HG03354 (cell line): ENCODE measurements at regions not wholly inside any gene's neighbourhood (a gene's known extent, or its start where the extent isn't known, plus 50 kb on each side); places are given as distances from the start of the nearest gene placed in this dataset.
"Not testable (repeated sequence)": the region's sequence is repeated elsewhere in the genome, so short reads cannot be mapped to it uniquely, and the experiment has no call there.

Experiments
- ATAC-seq: cut with Tn5 transposase; IDR thresholded peaks from one replicate; pipeline ENCODE4 v1.9.1; 2021; ENCODE audit warnings: mild to moderate bottlenecking; ENCODE audit not compliant: unreplicated experiment, poor library complexity, severe bottlenecking

DNA sequence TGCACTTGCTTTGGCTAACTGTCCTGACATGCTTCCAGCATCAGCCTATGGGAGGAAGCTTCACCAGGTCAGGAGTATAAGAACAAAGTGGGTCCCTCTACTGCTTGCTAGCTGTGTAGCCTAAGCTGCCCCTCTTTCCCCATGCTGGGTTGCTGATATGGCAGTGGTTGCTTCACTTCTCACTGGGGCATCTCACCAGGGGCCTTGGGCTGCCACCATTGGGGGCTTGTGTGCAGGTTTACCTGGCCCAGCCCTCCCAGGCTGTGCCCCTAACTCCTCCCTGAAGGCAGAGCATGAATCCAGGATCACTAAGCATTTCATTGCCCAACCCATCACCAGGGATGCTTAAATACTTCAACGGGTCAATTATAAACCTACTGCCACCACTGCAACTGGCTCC, 817.1 kb upstream of the TMEFF2 start:
- no peak for ATAC-seq

DNA sequence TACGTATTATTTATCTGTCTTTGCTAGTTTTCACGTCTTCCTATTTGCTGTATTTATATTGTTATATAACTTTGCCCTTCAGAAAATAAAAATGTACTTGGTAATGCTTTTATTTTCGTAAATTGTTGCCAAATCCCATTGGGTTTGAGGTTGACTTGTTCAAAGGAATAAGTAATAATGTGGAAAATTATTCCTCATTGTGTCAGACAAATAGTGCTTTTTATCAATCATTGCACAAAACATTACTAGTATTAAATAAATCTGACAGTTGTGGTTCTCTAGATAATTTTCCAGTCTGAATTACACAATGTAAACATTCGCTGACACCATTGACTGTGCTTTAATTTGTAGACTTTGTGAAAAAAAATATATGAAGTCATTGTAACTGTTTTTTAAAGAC, 798.3 kb upstream of the TMEFF2 start:
- ATAC-seq, result no peak

DNA sequence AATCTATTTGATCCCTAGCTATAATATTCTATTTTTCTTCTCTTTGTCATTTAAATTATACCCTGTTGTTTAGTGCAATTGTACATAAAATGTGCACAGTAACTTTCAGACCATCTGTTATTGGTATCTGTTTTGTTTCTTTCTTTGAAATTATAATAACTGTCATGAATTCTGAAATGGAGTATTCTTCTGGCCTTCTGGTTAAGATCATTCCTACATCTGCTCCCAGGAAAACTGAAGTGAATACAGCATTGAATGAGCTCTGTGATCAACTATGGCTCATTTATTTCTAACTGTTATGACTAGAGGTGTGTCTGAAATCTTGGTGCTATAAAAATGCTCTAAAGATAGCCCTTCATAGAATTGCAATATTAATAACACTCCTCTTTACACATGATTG, 788.4 kb upstream of the TMEFF2 start:
- ATAC-seq, result no peak

DNA sequence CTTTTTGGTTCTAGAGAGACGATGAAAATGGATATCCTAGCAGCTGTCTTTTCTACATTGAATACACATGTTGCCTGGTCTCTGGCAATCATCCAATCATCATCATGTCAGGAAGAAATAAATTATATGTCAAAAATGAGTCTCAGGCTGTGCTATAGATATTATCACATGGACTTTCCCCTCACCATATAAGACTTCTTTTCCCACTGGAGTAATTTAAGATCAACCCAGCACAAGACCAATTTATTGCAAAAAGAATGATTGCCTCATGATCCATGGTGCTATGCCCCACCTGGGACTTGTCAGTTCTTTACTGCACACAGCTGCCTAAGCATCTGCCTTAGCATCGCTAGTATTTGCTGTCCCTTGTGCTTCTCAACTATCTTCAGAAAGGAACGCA, 783.7 kb upstream of the TMEFF2 start:
- no peak for ATAC-seq

DNA sequence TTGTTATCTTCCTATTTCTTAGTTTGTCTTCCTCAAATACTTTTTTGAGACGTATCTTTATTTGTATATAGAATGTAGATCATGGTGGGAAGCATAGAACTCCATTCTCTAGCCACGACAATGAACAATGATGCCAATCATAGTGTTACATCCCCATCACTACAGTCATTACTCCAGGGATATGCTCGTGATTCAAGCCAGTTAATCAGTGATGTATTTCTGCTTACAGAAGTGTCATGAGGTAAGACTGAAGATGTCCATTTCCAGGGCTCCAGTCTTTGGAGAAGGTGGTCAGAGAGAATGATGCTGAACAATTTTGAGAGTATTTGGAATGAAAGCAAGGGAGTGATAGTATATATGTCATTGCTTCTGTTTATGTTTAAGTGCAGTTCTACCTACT, 777.2 kb upstream of the TMEFF2 start:
- no peak for ATAC-seq

DNA sequence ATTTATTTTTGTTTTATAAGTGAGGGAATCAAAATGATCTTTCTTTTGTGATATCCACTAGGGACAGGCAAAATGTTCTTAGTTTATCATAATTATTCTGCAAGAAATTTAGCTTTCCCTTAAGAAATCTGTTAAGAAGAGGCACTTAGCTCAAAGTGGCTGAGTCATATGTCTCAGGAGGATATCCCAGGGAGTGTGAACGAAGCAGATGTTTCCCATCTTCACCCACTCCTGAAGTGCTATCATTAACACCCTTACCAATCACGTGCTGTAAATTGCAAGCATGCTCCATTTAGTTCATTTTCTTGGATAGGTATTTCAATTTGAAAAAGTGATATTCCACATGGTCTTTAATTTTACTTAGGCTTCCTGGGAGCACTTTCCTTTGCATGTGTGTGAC, 774.3 kb upstream of the TMEFF2 start:
- no peak for ATAC-seq

DNA sequence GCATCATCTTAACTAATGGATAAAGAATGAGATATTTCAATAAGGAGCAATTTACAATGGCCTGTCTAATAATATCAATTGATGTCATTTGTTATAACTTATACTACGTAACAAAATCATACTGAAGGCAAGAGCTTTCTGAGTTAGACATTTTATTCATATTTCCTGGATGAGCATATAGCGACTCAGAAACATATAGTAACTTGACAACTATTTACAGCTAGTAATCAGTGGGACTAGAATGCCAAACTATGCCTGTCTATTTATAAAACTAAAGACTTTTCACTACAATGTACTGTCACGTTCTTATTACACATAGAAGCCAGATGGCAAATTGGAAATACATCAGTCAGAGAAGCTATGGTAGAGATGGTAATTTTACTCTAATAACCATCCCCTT, 766.2 kb upstream of the TMEFF2 start:
- ATAC-seq, result no peak

DNA sequence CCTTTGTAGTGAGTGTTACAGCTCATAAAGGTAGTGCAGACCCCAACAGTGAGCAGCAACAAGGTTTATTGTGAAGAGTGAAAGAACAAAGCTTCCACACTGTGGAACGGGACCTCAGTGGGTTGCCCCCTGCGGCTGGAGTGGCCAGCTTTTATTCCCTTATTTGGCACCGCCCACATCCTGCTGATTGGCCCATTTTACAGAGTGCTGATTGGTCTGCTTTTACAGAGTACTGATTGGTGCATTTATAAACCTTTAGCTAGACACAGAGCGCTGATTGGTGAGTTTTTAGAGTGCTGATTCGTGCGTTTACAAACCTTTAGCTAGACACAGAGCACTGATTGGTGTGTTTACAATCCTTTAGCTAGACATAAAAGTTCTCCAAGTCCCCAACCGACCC, 763.9 kb upstream of the TMEFF2 start:
- ATAC-seq, result not testable (repeated sequence)

DNA sequence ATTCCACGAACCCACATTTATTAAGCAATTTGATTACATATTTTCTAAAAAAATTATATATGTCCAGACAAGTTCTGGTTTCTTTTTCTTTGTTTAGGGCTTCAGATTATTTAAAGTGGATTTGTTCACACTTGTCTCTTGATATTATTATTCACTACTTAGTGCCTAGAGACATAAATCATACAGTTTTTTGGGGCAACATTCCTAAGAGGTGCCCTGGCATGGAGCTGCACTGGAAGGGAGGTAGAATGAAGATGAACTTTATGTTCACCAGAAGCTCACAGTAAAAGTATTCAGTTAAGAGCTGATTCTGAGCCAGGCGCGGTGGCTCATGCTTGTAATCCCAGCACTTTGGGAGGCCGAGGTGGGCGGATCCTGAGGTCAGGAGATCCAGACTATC, 762.7 kb upstream of the TMEFF2 start:
- no peak for ATAC-seq

DNA sequence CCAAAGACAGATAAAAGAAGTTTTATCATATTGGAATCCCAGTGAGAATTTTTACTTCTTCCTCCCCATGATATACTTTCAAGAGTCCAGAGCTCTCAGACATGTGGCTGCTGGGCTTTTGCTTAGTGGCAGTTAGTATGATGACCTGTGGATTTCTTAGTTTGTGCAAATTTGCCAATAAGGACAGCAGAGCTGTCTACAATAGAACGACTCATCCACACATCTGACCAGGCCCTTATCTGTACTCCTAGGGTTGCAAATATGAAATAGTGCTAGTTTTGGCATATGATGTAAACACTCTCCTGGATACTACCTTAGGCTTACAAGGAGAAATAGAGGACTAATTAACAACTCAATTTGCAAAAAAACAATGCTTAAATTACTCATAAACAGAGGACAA, 758.4 kb upstream of the TMEFF2 start:
- ATAC-seq, result no peak

DNA sequence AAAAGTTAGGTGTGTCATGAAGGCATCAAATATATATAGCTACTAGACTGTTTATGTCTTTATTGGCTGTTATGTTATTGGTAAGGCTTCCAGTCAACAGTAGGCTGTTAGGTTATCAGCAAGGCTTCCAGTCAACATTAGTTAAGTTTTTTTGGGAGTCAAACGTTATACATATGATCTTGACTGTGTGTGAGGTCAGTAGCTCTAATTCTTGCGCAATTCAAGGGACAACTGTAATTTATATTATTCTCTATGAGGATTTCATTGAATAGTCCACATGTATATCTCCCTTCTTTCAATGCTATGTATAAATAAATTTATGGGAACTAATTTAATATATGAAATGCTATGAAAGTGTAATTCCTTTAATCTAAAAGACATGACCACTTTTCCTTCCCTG, 757.5 kb upstream of the TMEFF2 start:
- no peak for ATAC-seq

DNA sequence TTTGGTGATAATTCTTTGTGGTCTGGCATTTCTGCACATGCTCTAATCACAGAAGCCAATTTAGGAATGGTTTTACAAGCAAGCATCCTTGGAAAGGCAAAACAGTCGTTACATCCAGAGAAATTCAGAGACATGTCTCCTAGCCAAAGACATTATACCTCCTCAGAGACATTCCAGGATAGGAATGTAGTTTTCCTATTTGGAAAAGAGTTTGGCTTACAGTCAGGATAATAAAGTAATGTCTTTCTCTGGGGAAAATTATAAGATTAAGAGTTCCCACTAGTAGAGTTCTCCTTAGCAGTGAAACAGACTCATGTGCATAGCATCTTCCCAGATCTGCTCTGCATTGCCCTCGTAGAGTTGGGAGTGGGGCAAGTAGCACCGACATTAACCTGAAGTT, 753.6 kb upstream of the TMEFF2 start:
- no peak for ATAC-seq

DNA sequence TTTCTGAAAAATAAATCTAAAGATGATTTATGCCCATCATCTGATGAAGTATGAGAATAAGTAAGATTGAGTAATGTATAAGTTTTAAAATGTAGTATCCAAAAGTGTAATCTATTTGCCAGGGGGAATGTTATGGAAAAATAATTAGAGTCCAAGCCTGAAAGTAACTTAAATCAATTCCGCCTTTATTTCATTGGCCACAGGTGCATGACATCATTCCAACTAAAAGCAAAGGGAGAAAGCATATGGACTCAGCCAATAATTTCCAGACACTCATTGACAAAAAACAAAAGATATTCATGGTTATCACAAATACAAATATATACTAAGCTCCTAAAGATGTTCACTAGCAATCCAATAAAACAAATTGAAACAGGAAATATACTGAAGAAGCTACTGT, 752.6 kb upstream of the TMEFF2 start:
- no peak for ATAC-seq

DNA sequence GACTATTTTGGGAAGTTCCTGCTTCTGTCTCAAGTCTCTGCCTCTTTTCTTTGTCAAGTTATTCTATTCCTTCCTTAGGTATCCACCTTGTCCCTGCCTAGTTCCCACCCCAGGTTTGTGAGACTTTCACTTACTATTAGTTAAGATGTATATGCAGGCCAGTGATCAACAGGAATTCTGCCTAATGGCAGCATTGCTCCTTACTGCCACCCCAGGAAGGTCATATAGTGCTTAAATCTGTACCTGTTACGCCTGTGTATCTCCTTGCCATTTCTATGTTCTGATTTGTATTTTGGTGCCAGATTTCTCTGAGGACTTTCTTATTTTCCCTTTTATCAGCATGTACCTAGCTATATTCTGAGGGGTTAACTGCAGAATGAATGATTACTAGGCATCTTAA, 746.0 kb upstream of the TMEFF2 start:
- ATAC-seq, result no peak

DNA sequence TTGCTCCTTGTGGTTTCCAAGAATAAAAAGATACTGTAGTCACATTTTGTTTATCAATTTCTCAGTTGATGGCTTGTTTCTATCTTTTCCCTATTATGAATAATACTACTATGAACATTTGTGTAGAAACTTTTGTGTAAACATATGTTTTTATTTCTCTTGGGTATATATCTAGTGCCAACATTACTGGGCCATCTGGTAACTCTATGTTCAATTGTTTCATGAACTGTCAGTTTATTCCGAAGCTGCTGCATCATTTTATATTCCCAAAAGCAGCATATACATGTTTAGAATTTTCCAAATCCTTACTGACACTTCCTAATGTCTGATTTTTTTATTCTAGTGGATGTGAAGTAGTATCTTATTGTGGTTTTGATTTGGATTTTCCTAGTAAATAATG, 737.6 kb upstream of the TMEFF2 start:
- no peak for ATAC-seq

DNA sequence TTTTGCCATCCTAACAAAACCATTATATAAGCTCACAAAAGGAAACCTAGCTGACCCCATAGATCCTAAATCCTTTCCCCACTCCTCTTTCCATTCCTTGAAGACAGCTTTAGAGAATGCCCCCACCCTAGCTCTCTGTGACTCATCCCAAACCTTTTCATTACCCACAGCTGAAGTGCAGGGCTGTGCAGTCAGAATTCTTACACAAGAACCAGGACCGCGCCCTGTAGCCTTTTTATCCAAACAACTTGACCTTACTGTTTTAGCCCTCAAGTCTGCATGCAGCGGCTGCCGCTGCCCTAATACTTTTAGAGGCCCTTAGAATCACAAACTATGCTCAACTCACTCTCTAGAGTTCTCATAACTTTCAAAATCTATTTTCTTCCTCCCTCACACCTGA, 726.9 kb upstream of the TMEFF2 start:
- not testable (repeated sequence) for ATAC-seq

DNA sequence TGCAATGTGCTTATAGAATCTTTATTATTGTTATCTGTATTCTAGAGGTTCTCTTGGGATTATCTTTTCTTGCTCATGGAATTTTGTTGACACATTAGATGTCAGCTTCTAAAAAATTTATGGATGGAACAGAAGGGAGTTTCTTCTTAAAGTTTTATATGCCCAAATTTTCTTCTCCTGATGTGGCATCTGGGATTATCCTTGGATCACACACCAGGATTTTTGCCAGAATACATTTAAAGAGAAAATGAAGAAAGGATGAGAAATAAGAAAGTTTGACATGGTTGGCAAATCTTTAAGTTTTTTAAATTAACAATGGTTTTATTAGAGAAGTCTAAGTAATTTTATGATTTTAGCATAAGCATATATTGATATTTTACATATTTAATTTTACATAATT, 706.7 kb upstream of the TMEFF2 start:
- ATAC-seq, result no peak

DNA sequence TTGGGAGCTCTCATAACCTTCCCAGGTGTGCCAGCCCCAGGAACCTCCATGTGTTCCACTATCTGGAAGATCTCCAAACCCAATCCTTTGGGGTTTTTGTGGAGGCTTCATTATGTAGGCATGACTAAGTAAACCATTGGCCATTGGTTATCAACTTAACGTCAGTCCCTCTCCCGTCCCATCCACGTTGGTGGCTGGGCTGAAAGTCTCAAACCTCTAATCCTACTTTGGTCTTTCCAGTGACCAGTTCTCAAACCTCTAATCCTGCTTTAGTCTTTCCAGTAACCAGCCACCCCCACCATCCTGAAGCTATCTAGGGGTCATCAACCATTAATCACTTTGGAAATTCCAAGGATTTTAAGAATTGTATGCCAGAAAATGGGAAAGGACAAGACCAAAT, 704.7 kb upstream of the TMEFF2 start:
- no peak for ATAC-seq

DNA sequence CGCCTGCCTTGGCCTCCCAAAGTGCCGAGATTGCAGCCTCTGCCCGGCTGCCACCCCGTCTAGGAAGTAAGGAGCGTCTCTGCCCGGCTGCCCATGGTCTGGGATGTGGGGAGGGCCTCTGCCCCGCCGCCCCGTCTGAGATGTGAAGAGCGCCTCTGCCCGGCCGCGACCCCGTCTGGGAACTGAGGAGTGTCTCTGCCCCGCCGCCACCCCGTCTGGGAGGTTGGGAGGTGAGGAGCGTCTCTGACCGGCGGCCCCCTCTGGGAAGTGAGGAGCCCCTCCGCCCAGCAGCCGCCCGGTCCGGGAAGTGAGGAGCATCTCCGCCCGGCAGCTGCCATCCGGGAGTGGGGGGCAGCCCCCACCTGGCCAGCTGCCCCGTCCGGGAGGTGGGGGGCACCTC, 699.2 kb upstream of the TMEFF2 start:
- not testable (repeated sequence) for ATAC-seq

DNA sequence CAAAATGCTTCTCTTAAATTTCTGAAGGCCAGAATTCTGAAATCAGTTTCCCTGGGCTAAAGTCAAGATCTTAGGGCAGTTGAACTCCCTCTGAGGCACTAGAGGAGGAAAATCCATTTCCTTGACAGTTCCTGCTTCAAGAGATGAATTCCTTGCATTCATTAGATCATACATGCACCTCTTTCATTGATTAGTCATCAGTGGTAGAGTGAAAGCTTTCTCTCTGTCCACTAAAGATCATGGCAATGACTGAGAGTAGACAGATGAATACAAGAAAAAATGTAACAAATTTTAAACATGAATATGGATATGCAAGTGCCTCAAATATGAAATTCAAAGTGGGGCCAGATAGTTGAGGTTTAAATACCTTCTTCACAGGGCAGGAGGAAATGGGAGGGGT, 693.4 kb upstream of the TMEFF2 start:
- ATAC-seq, result no peak

DNA sequence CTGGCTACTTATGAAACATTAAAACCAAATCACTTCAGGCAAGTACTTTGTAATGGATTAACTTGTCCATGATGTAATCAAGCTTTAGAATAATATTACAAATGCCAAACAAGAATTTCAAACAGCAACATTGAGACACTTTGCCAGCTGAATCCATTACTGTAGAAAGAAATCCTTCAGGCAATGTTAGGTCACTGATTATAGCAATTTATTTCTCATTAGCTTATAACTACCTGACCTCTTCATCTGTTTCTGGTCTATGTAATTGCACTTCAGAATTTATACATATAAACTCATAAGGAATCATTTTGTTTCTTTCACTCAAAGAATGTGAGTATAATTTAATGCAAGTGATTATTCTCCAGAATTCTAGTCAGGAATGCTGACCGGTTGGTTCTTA, 692.6 kb upstream of the TMEFF2 start:
- ATAC-seq, result no peak

DNA sequence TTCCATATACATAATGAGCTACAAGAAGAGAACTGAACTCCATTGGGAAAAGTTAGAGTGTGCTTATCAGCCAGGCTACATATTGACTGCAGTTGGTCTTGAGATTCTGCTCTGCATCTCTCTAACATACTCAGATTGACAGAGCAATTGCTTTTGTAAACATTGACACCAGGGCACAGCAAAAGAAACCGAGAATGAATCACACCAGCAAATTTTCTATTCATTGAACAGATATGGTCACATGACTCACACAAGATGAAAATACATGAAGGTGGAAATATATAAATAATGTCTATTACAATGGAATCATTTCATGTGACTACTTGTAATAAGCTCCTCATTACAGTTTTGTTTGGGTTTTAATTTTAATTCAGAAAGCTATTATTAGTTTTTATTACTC, 691.9 kb upstream of the TMEFF2 start:
- ATAC-seq, result no peak

DNA sequence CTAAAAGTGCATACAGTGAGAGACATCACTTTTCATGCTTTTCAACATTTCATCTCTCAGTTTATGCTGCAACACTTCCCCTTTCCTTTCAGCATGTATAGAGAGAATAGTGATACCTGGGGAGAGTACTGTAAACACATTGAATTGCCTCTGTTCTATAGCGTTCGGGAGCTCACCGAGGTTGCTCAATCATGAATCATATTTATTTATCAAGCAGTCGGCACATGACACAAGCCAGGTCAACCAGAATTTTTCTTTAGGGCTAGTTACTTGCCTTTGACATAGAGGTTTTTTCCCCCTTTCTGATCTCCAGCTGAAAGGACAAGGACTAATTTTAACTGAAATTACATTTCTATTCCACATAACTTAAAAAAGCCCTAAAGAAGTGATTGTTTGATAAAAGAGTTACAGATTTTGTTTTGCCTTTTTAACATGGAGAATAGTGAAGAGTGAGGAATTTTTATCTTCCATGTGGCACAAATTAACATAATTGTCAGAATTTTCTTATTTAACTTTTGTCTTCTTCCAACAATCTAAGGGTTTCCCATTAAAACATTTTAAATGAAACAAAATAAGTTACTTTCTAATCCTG, 690.9 kb upstream of the TMEFF2 start:
- ATAC-seq, result no peak
